ENCODE measurements at regions not wholly inside any gene's neighbourhood (a gene's known extent, or its start where the extent isn't known, plus 50 kb on each side); places are given as distances from the start of the nearest gene placed in this dataset.

DNA sequence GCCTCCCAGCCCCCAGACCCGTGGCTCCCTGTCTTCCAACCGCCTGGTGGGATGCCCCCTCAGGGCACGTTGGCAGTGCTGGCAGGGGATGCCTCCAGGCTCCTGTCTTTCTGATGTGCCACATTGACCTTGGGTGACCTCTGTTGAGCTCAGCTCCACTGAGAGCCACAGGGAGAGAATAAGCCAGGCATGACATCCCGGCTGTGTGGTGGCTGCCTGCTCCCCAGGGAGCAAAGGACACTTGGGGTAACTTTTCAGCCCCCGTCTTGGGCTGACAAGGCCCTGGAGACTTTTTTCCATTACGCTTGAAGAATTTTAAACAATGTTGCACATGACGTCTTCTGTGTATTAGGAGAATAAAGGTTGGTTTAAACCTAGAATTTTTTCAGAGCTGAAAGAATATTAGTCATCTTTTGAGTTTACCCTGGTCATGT is 246.0 kb downstream of the TSN start:
- TF ChIP-seq POLR2A (IDR thresholded peaks at IDR 0.05), result no peak
- TF ChIP-seq, protein P1, sequence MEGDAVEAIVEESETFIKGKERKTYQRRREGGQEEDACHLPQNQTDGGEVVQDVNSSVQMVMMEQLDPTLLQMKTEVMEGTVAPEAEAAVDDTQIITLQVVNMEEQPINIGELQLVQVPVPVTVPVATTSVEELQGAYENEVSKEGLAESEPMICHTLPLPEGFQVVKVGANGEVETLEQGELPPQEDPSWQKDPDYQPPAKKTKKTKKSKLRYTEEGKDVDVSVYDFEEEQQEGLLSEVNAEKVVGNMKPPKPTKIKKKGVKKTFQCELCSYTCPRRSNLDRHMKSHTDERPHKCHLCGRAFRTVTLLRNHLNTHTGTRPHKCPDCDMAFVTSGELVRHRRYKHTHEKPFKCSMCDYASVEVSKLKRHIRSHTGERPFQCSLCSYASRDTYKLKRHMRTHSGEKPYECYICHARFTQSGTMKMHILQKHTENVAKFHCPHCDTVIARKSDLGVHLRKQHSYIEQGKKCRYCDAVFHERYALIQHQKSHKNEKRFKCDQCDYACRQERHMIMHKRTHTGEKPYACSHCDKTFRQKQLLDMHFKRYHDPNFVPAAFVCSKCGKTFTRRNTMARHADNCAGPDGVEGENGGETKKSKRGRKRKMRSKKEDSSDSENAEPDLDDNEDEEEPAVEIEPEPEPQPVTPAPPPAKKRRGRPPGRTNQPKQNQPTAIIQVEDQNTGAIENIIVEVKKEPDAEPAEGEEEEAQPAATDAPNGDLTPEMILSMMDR (IDR thresholded peaks at IDR 0.05), result no peak

All from esophagus squamous epithelium (tissue), 4 donors.